Epithelial cell of esophagus (primary cell): ENCODE measurements at regions not wholly inside any gene's neighbourhood (a gene's known extent, or its start where the extent isn't known, plus 50 kb on each side); places are given as distances from the start of the nearest gene placed in this dataset.

Experiments
- DNase-seq: peaks from one replicate; pipeline ENCODE4 v3.0.0; 2010; ENCODE audit warnings: low read depth
- H3K4me3 ChIP-seq: 2 replicates; pipeline ENCODE4 v1.5.1; 2011; ENCODE audit warnings: mild to moderate bottlenecking, low read length, control low read depth
- CTCF ChIP-seq: IDR thresholded peaks from 2 replicates; pipeline ENCODE4 v1.5.1; 2011; ENCODE audit warnings: low read depth, mild to moderate bottlenecking, low read length, control low read depth, inconsistent platforms; ENCODE audit not compliant: insufficient read depth; ENCODE audit errors: missing control alignments

- TF ChIP-seq CTCF: no peak
- no peak overlapping the region for H3K4me3 ChIP-seq
- DNase-seq: no peak
Measured at GRCh38 chr13:21316376-21316775, 139.9 kb downstream of the MRPL57 start.

- no peak overlapping the region for H3K4me3 ChIP-seq
- DNase-seq: no peak
- TF ChIP-seq CTCF: no peak
Measured at GRCh38 chr13:21318891-21319532, 140.1 kb downstream of the ZDHHC20 start.

- H3K4me3 ChIP-seq: no peak overlapping the region
- TF ChIP-seq CTCF: no peak
- DNase-seq: no peak
Measured at GRCh38 chr13:21319869-21320641, 139.0 kb downstream of the ZDHHC20 start.

- no peak for DNase-seq
- no peak for TF ChIP-seq CTCF
- H3K4me3 ChIP-seq: no peak overlapping the region
Measured at GRCh38 chr13:21320642-21321034, 138.5 kb downstream of the ZDHHC20 start.

- no peak for TF ChIP-seq CTCF
Measured at GRCh38 chr13:21321269-21321668, 137.8 kb downstream of the ZDHHC20 start.

GRCh38 chr13:21322327-21322965 lies 136.7 kb downstream of the ZDHHC20 start:
- H3K4me3 ChIP-seq: no peak overlapping the region
- TF ChIP-seq CTCF: no peak
- DNase-seq: no peak

More at GRCh38 chr13:21321269-21321668, 137.8 kb downstream of the ZDHHC20 start:
- no peak for DNase-seq
- no peak overlapping the region for H3K4me3 ChIP-seq
